ENCODE measurements at regions not wholly inside any gene's neighbourhood (a gene's known extent, or its start where the extent isn't known, plus 50 kb on each side); places are given as distances from the start of the nearest gene placed in this dataset.

- DNase-seq: no peak
These were observed 838.3 kb downstream of the TLE4 start for GRCh38 chr9:80410106-80410505.

GRCh38 chr9:80407220-80407619, 835.5 kb downstream of the TLE4 start:
- no peak for DNase-seq

- no peak for DNase-seq
These were observed 829.5 kb downstream of the TLE4 start for GRCh38 chr9:80401243-80401642.

- DNase-seq: no peak
These were observed 829.0 kb downstream of the TLE4 start for GRCh38 chr9:80400624-80401230.

GRCh38 chr9:80399606-80400005, 827.8 kb downstream of the TLE4 start:
- DNase-seq: no peak

- no peak for DNase-seq
These were observed 816.1 kb downstream of the TLE4 start for GRCh38 chr9:80387828-80388227.

- no peak for DNase-seq
These were observed 813.5 kb downstream of the TLE4 start for GRCh38 chr9:80385246-80385645.

GRCh38 chr9:80383331-80383730, 811.6 kb downstream of the TLE4 start:
- no peak for DNase-seq

- no peak for DNase-seq
These were observed 810.6 kb downstream of the TLE4 start for GRCh38 chr9:80382211-80382891.

- no peak for DNase-seq
These were observed 808.5 kb downstream of the TLE4 start for GRCh38 chr9:80380301-80380700.

- DNase-seq: no peak
These were observed 807.0 kb downstream of the TLE4 start for GRCh38 chr9:80378669-80379293.

GRCh38 chr9:80376180-80376579, 804.4 kb downstream of the TLE4 start:
- no peak for DNase-seq

GRCh38 chr9:80375477-80375876, 803.7 kb downstream of the TLE4 start:
- DNase-seq: no peak

- no peak for DNase-seq
These were observed 797.9 kb downstream of the TLE4 start for GRCh38 chr9:80369641-80370040.

- DNase-seq: no peak
These were observed 794.9 kb downstream of the TLE4 start for GRCh38 chr9:80366626-80367025.

GRCh38 chr9:80359941-80360881, 788.4 kb downstream of the TLE4 start:
- no peak for DNase-seq

GRCh38 chr9:80359291-80359690, 787.5 kb downstream of the TLE4 start:
- no peak for DNase-seq

GRCh38 chr9:80352967-80353366, 781.2 kb downstream of the TLE4 start:
- DNase-seq: no peak

- no peak for DNase-seq
These were observed 779.8 kb downstream of the TLE4 start for GRCh38 chr9:80351612-80352011.

- no peak for DNase-seq
These were observed 754.3 kb downstream of the TLE4 start for GRCh38 chr9:80326105-80326504.

- peak; percentile 45 for DNase-seq
These were observed 749.2 kb downstream of the TLE4 start for GRCh38 chr9:80320916-80321315.

GRCh38 chr9:80320480-80320879, 748.7 kb downstream of the TLE4 start:
- DNase-seq: no peak

- no peak for DNase-seq
These were observed 733.4 kb downstream of the TLE4 start for GRCh38 chr9:80305136-80305535.

Measured in amniotic stem cell (primary cell).